Liver (tissue), 8 donors: ENCODE measurements at regions not wholly inside any gene's neighbourhood (a gene's known extent, or its start where the extent isn't known, plus 50 kb on each side); places are given as distances from the start of the nearest gene placed in this dataset.

Source experiments
- DNase-seq: peaks from one replicate; pipeline ENCODE4 v3.0.0-alpha.2; 2017; ENCODE audit warnings: low spot score
- H3K27ac ChIP-seq, 2 donors: one replicate each; pipeline ENCODE4 v1.7.0; 2013; ENCODE audit warnings: inconsistent platforms in 2 of 2, low read length in 2 of 2, control low read depth in 1 of 2, low read depth in 1 of 2, mild to moderate bottlenecking in 1 of 2
- H3K27me3 ChIP-seq, 4 donors: one replicate each; pipeline versions ENCODE4 v1.6.1 to v1.7.0; 2013; ENCODE audit warnings: low read length in 3 of 4, inconsistent platforms in 1 of 4, mild to moderate bottlenecking in 1 of 4, moderate library complexity in 1 of 4; ENCODE audit not compliant: control insufficient read depth in 4 of 4, insufficient read depth in 4 of 4
- H3K36me3 ChIP-seq, 4 donors: one replicate each; pipeline versions ENCODE4 v1.6.1 to v1.7.0; 2013; ENCODE audit warnings: low read length in 3 of 4, mild to moderate bottlenecking in 3 of 4, low read depth in 1 of 4, moderate library complexity in 1 of 4; ENCODE audit not compliant: control insufficient read depth in 4 of 4, insufficient read depth in 3 of 4
- H3K4me1 ChIP-seq, 4 donors: one replicate each; pipeline versions ENCODE4 v1.6.1 to v1.7.0; 2013; ENCODE audit warnings: low read length in 3 of 4, mild to moderate bottlenecking in 3 of 4, moderate library complexity in 1 of 4; ENCODE audit not compliant: control insufficient read depth in 4 of 4, insufficient read depth in 4 of 4
- H3K4me3 ChIP-seq, 3 donors: one replicate each; pipeline versions ENCODE4 v1.6.1 to v1.7.0; 2013; ENCODE audit warnings: low read length in 3 of 3, control low read depth in 1 of 3, low read depth in 1 of 3, mild to moderate bottlenecking in 1 of 3
- H3K9ac ChIP-seq, 2 donors: one replicate each; pipeline ENCODE4 v1.7.0; 2013; ENCODE audit warnings: low read length in 2 of 2, mild to moderate bottlenecking in 2 of 2, moderate library complexity in 2 of 2, control low read depth in 1 of 2, low read depth in 1 of 2
- H3K9me3 ChIP-seq, 4 donors: one replicate each; pipeline versions ENCODE4 v1.6.1 to v1.7.0; 2013; ENCODE audit warnings: low read length in 3 of 4; ENCODE audit not compliant: control insufficient read depth in 4 of 4
- ATF3 ChIP-seq: IDR thresholded peaks from 2 replicates; pipeline ENCODE4 v1.6.1; 2016; ENCODE audit warnings: antibody characterized with exemption
- FOXA1 ChIP-seq: IDR thresholded peaks from 2 replicates; pipeline ENCODE4 v1.6.1; 2016; ENCODE audit warnings: antibody characterized with exemption
- FOXA2 ChIP-seq: IDR thresholded peaks from 2 replicates; pipeline ENCODE4 v1.6.1; 2016; ENCODE audit warnings: antibody characterized with exemption
- GABPA ChIP-seq, 2 donors: IDR thresholded peaks in 1 of 2; conservative IDR thresholded peaks in 1 of 2; 2 replicates each; pipeline ENCODE4 v1.6.1; 2016; ENCODE audit warnings: antibody characterized with exemption in 2 of 2, mild to moderate bottlenecking in 1 of 2, moderate library complexity in 1 of 2
- HNF4A ChIP-seq, 2 donors: conservative IDR thresholded peaks; 2 replicates each; pipeline ENCODE4 v1.6.1; 2016; ENCODE audit warnings: antibody characterized with exemption in 2 of 2, mild to moderate bottlenecking in 2 of 2
- HNF4G ChIP-seq: IDR thresholded peaks from 2 replicates; pipeline ENCODE4 v1.6.1; 2016; ENCODE audit warnings: antibody characterized with exemption
- MAX ChIP-seq: IDR thresholded peaks from 2 replicates; pipeline ENCODE4 v1.6.1; 2016; ENCODE audit warnings: antibody characterized with exemption
- RAD21 ChIP-seq, 2 donors: IDR thresholded peaks; 2 replicates each; pipeline ENCODE4 v1.6.1; 2016; ENCODE audit warnings: antibody characterized with exemption in 2 of 2, mild to moderate bottlenecking in 2 of 2
- REST ChIP-seq: IDR thresholded peaks from 2 replicates; pipeline ENCODE4 v1.6.1; 2016; ENCODE audit warnings: antibody characterized with exemption, mild to moderate bottlenecking
- RXRA ChIP-seq, 2 donors: IDR thresholded peaks; 2 replicates each; pipeline ENCODE4 v1.6.1; 2017 to 2018; ENCODE audit warnings: antibody characterized with exemption in 2 of 2, mild to moderate bottlenecking in 1 of 2
- YY1 ChIP-seq: IDR thresholded peaks from 2 replicates; pipeline ENCODE4 v1.6.1; 2016; ENCODE audit warnings: antibody characterized with exemption, mild to moderate bottlenecking
- ZBTB33 ChIP-seq: IDR thresholded peaks from 2 replicates; pipeline ENCODE4 v1.6.1; 2016; ENCODE audit warnings: antibody characterized with exemption
- WGBS: extraction: QIAGEN DNeasy Blood & Tissue Kit; methylation state at CpG from one replicate; pipeline ENCODE4 v1.1.7; 2013; 5-methylcytosine and 5-hydroxymethylcytosine counted together
- TF ChIP-seq, protein P1 (sequence below): fragments of 150-350 bp; IDR thresholded peaks from 2 replicates; pipeline ENCODE4 v1.5.1; 2017; ENCODE audit warnings: improper control_type of control experiment, low read depth, low read length; ENCODE audit not compliant: missing input control
- donor health status: healthy.
- donor health status: healthy.
- donor health status: healthy.
- donor health status: healthy.
- donor health status: healthy.

DNA sequence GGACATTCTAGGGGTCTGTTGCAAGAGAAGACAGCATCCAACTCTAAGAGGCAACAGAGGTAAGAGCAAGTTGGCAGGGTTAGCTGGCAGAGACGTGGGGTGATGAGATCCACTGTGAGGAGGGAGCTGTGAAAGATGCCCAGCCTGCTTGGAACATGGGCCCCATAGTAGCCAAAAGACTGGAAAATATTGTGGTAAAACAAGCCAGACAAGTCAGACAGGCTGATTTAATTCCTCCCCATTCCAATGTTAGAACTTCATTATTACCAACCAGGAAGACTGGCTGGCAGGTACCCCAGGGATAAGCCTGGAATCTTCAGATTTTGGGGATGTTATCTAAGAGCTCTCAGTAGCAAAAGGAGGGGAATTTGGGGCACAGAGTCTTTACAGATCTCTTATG lies 181.3 kb downstream of the SEC61B start:
- WGBS, result 71% methylated on average over 1 of the region's 1 CpG
- Histone ChIP-seq H3K27me3 (no peaks in the 10 kb centered on the region), H3K9me3 (no peaks in the 10 kb centered on the region), H3K4me1 (no peaks in the 10 kb centered on the region), H3K27ac (no peak overlapping the region), H3K9ac (no peak overlapping the region), H3K4me3 (no peak overlapping the region), H3K36me3 (no peaks in the 10 kb centered on the region)
- DNase-seq, result no peak
- TF ChIP-seq MAX (no peak), RAD21 (IDR thresholded peaks at IDR 0.05) (no peak), ZBTB33 (no peak), ATF3 (no peak), RXRA (IDR thresholded peaks at IDR 0.05) (no peak), FOXA1 (no peak), HNF4A (conservative IDR thresholded peaks at IDR 0.05) (no peak)
- TF ChIP-seq, protein P1, sequence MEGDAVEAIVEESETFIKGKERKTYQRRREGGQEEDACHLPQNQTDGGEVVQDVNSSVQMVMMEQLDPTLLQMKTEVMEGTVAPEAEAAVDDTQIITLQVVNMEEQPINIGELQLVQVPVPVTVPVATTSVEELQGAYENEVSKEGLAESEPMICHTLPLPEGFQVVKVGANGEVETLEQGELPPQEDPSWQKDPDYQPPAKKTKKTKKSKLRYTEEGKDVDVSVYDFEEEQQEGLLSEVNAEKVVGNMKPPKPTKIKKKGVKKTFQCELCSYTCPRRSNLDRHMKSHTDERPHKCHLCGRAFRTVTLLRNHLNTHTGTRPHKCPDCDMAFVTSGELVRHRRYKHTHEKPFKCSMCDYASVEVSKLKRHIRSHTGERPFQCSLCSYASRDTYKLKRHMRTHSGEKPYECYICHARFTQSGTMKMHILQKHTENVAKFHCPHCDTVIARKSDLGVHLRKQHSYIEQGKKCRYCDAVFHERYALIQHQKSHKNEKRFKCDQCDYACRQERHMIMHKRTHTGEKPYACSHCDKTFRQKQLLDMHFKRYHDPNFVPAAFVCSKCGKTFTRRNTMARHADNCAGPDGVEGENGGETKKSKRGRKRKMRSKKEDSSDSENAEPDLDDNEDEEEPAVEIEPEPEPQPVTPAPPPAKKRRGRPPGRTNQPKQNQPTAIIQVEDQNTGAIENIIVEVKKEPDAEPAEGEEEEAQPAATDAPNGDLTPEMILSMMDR, result no peak

DNA sequence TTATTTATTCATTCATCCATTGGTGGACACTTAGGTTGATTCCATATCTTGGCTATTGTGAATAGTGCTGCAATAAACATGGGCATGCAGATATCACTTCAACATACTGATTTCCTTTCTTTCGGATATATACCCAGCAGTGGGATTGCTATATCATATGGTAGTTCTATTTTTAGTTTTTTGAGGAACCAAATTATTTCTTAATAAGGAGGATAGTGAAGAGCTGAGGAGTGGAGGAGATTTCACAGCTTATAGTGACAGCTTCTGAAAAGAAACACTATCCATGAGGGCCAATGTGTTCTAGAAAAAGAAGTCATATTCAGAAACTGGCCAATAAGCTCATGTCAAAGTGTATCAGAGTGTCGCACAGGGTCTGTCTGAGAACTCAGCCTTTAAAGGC lies 183.3 kb downstream of the SEC61B start:
- H3K9ac ChIP-seq, result no peak overlapping the region
- TF ChIP-seq RAD21 (IDR thresholded peaks at IDR 0.05), result no peak
- TF ChIP-seq FOXA1, result no peak
- H3K27ac ChIP-seq, result no peak overlapping the region
- 78% methylated on average over 2 of the region's 2 CpGs for WGBS
- no peaks in the 10 kb centered on the region for H3K9me3 ChIP-seq
- H3K36me3 ChIP-seq, result no peaks in the 10 kb centered on the region
- DNase-seq, result no peak
- H3K4me1 ChIP-seq, result no peaks in the 10 kb centered on the region
- no peaks in the 10 kb centered on the region for H3K27me3 ChIP-seq
- no peak overlapping the region for H3K4me3 ChIP-seq

DNA sequence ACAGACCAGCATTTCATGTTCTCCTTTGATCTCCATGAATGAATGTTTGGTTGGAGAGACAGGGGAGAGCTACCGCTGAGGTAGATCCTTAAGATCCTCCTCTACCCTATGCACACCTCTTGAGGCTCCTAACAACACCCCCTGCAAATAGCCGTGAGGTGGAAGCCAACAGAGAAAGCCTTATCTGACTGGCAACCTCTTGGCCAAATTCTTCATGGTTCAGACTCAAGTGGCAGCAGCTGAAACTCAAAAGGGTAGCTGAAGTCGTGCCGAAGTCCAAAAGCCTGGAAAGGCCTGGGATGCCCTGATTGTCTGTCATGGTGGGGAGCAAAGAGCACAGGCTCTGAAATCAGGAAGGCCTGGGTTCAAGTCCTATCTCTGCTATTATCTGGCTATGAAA lies 184.9 kb downstream of the SEC61B start:
- DNase-seq, result no peak
- H3K27ac ChIP-seq, result no peak overlapping the region
- no peak for TF ChIP-seq ZBTB33
- no peak for TF ChIP-seq HNF4G
- no peak for TF ChIP-seq RAD21 (IDR thresholded peaks at IDR 0.05)
- TF ChIP-seq, protein P1, result no peak
- TF ChIP-seq GABPA (IDR thresholded peaks at IDR 0.05 in 1 of 2, conservative IDR thresholded peaks at IDR 0.05 in 1 of 2), result no peak
- no peak for TF ChIP-seq YY1
- no peak for TF ChIP-seq REST
- no peak for TF ChIP-seq FOXA2
- no peaks in the 10 kb centered on the region for H3K4me1 ChIP-seq
- no peak overlapping the region for H3K9ac ChIP-seq
- H3K27me3 ChIP-seq, result no peaks in the 10 kb centered on the region
- H3K36me3 ChIP-seq, result no peaks in the 10 kb centered on the region
- peaks cover 0 to 5% (median 0%) of the 10 kb centered on the region in 4 donors for H3K9me3 ChIP-seq
- WGBS, result 71% methylated on average over 4 of the region's 4 CpGs
- H3K4me3 ChIP-seq, result no peak overlapping the region
